Hepatocyte (in vitro differentiated cells): ENCODE measurements at regions not wholly inside any gene's neighbourhood (a gene's known extent, or its start where the extent isn't known, plus 50 kb on each side); places are given as distances from the start of the nearest gene placed in this dataset.

Experiments
- DNase-seq: peaks from one replicate; pipeline ENCODE4 v3.0.0-alpha.2; 2016; ENCODE audit warnings: low spot score
- H2AFZ ChIP-seq: fragments of 200-600 bp; sonication (generic); 2 replicates; pipeline ENCODE4 v1.6.0; 2016; ENCODE audit warnings: antibody characterized with exemption, mild to moderate bottlenecking
- H3K27ac ChIP-seq: fragments of 200-600 bp; sonication (generic); 2 replicates; pipeline ENCODE4 v1.5.1; 2016; ENCODE audit warnings: mild to moderate bottlenecking
- H3K27me3 ChIP-seq: fragments of 200-600 bp; sonication (generic); 2 replicates; pipeline ENCODE4 v1.6.1; 2016
- H3K36me3 ChIP-seq: fragments of 200-600 bp; sonication (generic); replicated peaks from 2 replicates; pipeline ENCODE4 v1.5.1; 2016; ENCODE audit warnings: low read depth; ENCODE audit not compliant: insufficient read depth
- H3K4me1 ChIP-seq: fragments of 200-600 bp; sonication (generic); 2 replicates; pipeline ENCODE4 v1.5.1; 2016; ENCODE audit warnings: mild to moderate bottlenecking, moderate library complexity; ENCODE audit not compliant: insufficient read depth
- H3K4me2 ChIP-seq: fragments of 200-600 bp; sonication (generic); 2 replicates; pipeline ENCODE4 v1.6.0; 2016
- H3K4me3 ChIP-seq: fragments of 200-600 bp; sonication (generic); 2 replicates; pipeline ENCODE4 v1.5.1; 2016; ENCODE audit warnings: mild to moderate bottlenecking
- H3K79me2 ChIP-seq: fragments of 200-600 bp; sonication (generic); 2 replicates; pipeline ENCODE4 v1.6.0; 2017; ENCODE audit warnings: mild to moderate bottlenecking
- H3K9me2 ChIP-seq: fragments of 200-600 bp; sonication (generic); replicated peaks from 2 replicates; pipeline ENCODE4 v1.6.0; 2017; ENCODE audit warnings: mild to moderate bottlenecking; ENCODE audit not compliant: insufficient read depth
- H3K9me3 ChIP-seq: fragments of 200-600 bp; sonication (generic); 2 replicates; pipeline ENCODE4 v1.5.1; 2016; ENCODE audit warnings: low read depth, mild to moderate bottlenecking
- H4K20me1 ChIP-seq: fragments of 200-600 bp; sonication (generic); 2 replicates; pipeline ENCODE4 v1.6.0; 2016; ENCODE audit warnings: mild to moderate bottlenecking; ENCODE audit not compliant: insufficient read depth, poor library complexity, severe bottlenecking
- EZH2 ChIP-seq: fragments of 200-600 bp; sonication (generic); IDR thresholded peaks from 2 replicates; pipeline ENCODE4 v1.6.1; 2016; ENCODE audit warnings: antibody characterized with exemption, mild to moderate bottlenecking, borderline replicate concordance
- EZH2phosphoT487 ChIP-seq: fragments of 200-600 bp; sonication (generic); IDR thresholded peaks from one replicate; pipeline ENCODE4 v1.6.1; 2018; ENCODE audit warnings: antibody characterized with exemption, mild to moderate bottlenecking, low read depth, moderate library complexity; ENCODE audit not compliant: unreplicated experiment, severe bottlenecking
- WGBS: methylation state at CpG from one replicate; pipeline ENCODE4 v1.1.6; 2016; ENCODE audit warnings: low lambda C conversion rate; ENCODE audit errors: missing lambda C conversion rate; 5-methylcytosine and 5-hydroxymethylcytosine counted together
- TF ChIP-seq, protein P1 (sequence below): fragments of 200-600 bp; sonication (generic); IDR thresholded peaks from 2 replicates; pipeline ENCODE4 v1.5.1; 2016; ENCODE audit warnings: antibody characterized with exemption, mild to moderate bottlenecking; ENCODE audit not compliant: poor library complexity

DNA sequence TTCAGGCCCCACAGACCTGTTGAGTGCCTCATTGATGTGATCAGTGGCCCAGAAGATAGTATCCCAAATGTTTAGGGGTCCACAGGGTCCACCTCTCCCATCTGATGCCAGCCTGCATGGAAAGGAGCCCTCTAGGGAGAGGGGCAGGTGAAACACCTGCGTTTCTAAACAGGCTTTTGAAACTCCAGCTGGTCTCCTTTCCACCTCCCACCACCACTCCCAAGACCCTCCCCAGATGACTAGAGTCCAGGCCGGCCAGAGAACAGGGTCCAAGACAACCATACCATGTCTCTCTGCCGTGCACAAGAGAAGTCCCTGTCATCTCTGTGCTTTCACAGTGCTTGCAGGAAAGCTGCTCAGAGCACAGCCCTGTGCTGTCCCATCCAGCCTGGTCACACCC is 105.0 kb upstream of the NANOS1 start:
- no peaks in the 10 kb centered on the region for H3K79me2 ChIP-seq
- H3K9me2 ChIP-seq, result no peaks in the 10 kb centered on the region
- no peak overlapping the region for H2AFZ ChIP-seq
- H3K27me3 ChIP-seq, result no peaks in the 10 kb centered on the region
- no peak overlapping the region for H3K27ac ChIP-seq
- H4K20me1 ChIP-seq, result no peaks in the 10 kb centered on the region
- H3K9me3 ChIP-seq, result no peaks in the 10 kb centered on the region
- no peaks in the 10 kb centered on the region for H3K36me3 ChIP-seq
- TF ChIP-seq, protein P1, sequence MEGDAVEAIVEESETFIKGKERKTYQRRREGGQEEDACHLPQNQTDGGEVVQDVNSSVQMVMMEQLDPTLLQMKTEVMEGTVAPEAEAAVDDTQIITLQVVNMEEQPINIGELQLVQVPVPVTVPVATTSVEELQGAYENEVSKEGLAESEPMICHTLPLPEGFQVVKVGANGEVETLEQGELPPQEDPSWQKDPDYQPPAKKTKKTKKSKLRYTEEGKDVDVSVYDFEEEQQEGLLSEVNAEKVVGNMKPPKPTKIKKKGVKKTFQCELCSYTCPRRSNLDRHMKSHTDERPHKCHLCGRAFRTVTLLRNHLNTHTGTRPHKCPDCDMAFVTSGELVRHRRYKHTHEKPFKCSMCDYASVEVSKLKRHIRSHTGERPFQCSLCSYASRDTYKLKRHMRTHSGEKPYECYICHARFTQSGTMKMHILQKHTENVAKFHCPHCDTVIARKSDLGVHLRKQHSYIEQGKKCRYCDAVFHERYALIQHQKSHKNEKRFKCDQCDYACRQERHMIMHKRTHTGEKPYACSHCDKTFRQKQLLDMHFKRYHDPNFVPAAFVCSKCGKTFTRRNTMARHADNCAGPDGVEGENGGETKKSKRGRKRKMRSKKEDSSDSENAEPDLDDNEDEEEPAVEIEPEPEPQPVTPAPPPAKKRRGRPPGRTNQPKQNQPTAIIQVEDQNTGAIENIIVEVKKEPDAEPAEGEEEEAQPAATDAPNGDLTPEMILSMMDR, result no peak
- TF ChIP-seq EZH2, result no peak
- no peak for TF ChIP-seq EZH2phosphoT487
- no peak for DNase-seq
- no peaks in the 10 kb centered on the region for H3K4me1 ChIP-seq
- H3K4me3 ChIP-seq, result no peak overlapping the region
- H3K4me2 ChIP-seq, result no peak overlapping the region
- 84% methylated on average over 3 of the region's 3 CpGs for WGBS

DNA sequence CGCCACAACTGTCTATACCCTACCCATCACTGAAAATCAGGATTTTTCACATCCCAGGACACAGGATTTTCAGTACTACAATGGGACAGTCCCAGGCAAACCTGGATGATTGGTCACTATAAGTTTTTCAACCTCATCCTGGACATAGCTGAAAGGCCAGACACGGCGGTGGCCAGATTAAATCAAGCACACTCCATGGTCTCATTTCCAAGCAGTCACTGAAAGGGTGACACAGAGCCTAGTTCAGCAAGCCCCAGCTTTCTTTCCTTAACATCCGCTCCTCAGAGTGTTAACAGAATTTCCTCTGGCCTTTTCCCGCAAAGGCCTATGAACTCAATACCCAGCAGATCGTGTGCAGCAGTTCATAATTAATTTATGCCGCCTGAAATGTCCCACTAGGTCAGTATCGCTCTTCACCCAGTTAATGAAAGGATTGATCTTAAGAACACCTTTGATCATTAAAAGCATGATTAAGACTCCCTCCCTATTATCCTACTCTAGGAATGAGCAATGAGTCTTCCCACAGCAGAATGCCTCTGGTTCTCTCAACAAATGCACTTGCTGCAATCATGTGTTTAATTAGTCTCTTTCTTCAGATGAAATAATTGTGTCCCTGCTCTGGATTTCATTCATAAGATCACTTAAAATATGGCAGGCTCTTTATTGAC is 104.0 kb upstream of the NANOS1 start:
- no peak for DNase-seq
- WGBS, result 90% methylated on average over 8 of the region's 8 CpGs
- H3K9me2 ChIP-seq, result no peaks in the 10 kb centered on the region
- H3K27me3 ChIP-seq, result no peaks in the 10 kb centered on the region
- peaks cover 2% of the 10 kb centered on the region for H3K9me3 ChIP-seq
- H3K27ac ChIP-seq, result no peak overlapping the region
- no peak overlapping the region for H2AFZ ChIP-seq
- H3K36me3 ChIP-seq, result no peaks in the 10 kb centered on the region
- no peak overlapping the region for H3K4me2 ChIP-seq
- no peak for TF ChIP-seq EZH2
- no peak for TF ChIP-seq EZH2phosphoT487
- TF ChIP-seq, protein P1, result no peak
- no peaks in the 10 kb centered on the region for H3K4me1 ChIP-seq
- H3K79me2 ChIP-seq, result no peaks in the 10 kb centered on the region
- H4K20me1 ChIP-seq, result no peaks in the 10 kb centered on the region
- no peak overlapping the region for H3K4me3 ChIP-seq

DNA sequence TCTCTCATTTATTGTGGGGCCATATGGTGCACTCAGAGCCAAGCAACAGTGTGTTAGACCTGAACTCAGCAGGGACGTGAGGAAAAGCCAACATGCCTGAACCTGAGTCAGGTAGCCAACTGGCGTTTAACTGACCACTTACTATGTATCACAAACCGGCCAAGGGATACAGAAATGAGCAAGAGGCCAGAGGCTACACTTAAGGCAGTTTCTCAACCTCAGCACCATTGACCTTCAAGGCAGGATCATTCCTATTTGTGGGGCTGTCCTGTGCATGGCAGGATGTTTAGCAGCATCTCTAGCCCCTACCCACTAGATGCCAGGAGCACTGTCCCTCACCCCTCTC is 103.5 kb upstream of the NANOS1 start:
- Histone ChIP-seq H3K4me1 (no peaks in the 10 kb centered on the region), H4K20me1 (no peaks in the 10 kb centered on the region), H2AFZ (no peak overlapping the region), H3K79me2 (no peaks in the 10 kb centered on the region), H3K27ac (no peak overlapping the region), H3K9me2 (no peaks in the 10 kb centered on the region), H3K4me2 (no peak overlapping the region), H3K27me3 (no peaks in the 10 kb centered on the region), H3K36me3 (no peaks in the 10 kb centered on the region), H3K4me3 (no peak overlapping the region), H3K9me3 (peaks cover 7% of the 10 kb centered on the region)
- WGBS, result 84% methylated on average over 3 of the region's 3 CpGs
- DNase-seq, result no peak
- TF ChIP-seq EZH2, result no peak
- TF ChIP-seq EZH2phosphoT487, result no peak
- TF ChIP-seq, protein P1, result no peak

DNA sequence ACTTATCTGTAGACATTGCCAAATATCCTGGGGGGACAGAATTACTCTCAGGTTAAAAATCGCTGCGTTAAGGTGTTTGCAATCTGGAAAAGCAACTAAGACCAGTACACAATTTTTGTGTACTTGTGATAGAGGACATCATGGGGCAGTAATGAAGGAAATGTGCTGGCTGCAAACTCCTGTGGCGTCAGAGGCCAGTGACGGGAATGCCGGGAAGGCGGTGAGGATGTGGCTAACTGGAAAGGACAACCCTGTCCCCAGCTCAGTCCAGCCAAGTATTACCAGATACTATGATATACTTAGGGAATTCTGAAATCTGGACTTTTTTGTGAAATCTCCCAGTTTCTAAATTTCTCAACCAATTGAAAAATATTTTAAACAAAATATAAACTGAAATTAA is 103.1 kb upstream of the NANOS1 start:
- Histone ChIP-seq H3K27me3 (no peaks in the 10 kb centered on the region), H3K79me2 (no peaks in the 10 kb centered on the region), H4K20me1 (no peaks in the 10 kb centered on the region), H2AFZ (no peak overlapping the region), H3K4me1 (no peaks in the 10 kb centered on the region), H3K4me3 (no peak overlapping the region), H3K9me3 (peaks cover 9% of the 10 kb centered on the region), H3K36me3 (no peaks in the 10 kb centered on the region), H3K9me2 (no peaks in the 10 kb centered on the region), H3K4me2 (no peak overlapping the region), H3K27ac (no peak overlapping the region)
- TF ChIP-seq, protein P1, result no peak
- TF ChIP-seq EZH2phosphoT487 (no peak), EZH2 (no peak)
- WGBS, result 91% methylated on average over 6 of the region's 6 CpGs
- DNase-seq, result no peak
